Kidney (tissue), 13 donors: ENCODE measurements at regions not wholly inside any gene's neighbourhood (a gene's known extent, or its start where the extent isn't known, plus 50 kb on each side); places are given as distances from the start of the nearest gene placed in this dataset.

Source experiments
- DNase-seq, 5 donors: peaks; one replicate each; pipeline ENCODE4 v3.0.0-alpha.2; 2013 to 2020
- FAIRE-seq: peaks from 2 replicates; lab custom pipeline; 2012; peaks lifted over from hg19 to GRCh38; lab: Jason Lieb, UNC
- H3K27ac ChIP-seq, 2 donors: one replicate each; pipeline ENCODE4 v1.7.0; 2013; ENCODE audit warnings: low read depth in 2 of 2, low read length in 2 of 2, inconsistent platforms in 1 of 2
- H3K27me3 ChIP-seq: one replicate; pipeline ENCODE4 v1.7.1; 2013; ENCODE audit warnings: low read length, inconsistent platforms; ENCODE audit not compliant: control insufficient read depth, insufficient read depth
- H3K36me3 ChIP-seq, 3 donors: one replicate each; pipeline versions ENCODE4 v1.7.0 to v1.7.1; 2013; ENCODE audit warnings: low read length in 3 of 3, control low read depth in 1 of 3, inconsistent platforms in 1 of 3; ENCODE audit not compliant: insufficient read depth in 3 of 3, control insufficient read depth in 2 of 3
- H3K4me1 ChIP-seq, 3 donors: one replicate each; pipeline versions ENCODE4 v1.7.0 to v1.7.1; 2013; ENCODE audit warnings: low read length in 3 of 3, inconsistent platforms in 1 of 3, low read depth in 1 of 3; ENCODE audit not compliant: control insufficient read depth in 2 of 3, insufficient read depth in 2 of 3
- H3K4me3 ChIP-seq, 3 donors: one replicate each; pipeline versions ENCODE4 v1.7.0 to v1.8.1; 2013; ENCODE audit warnings: low read length in 3 of 3, control low read depth in 1 of 3, inconsistent platforms in 1 of 3
- H3K9ac ChIP-seq, 3 donors: one replicate each; pipeline versions ENCODE4 v1.7.0 to v1.7.1; 2013; ENCODE audit warnings: low read length in 3 of 3, control low read depth in 1 of 3, inconsistent platforms in 1 of 3
- H3K9me3 ChIP-seq, 3 donors: one replicate each; pipeline versions ENCODE4 v1.7.0 to v1.7.1; 2013; ENCODE audit warnings: low read length in 3 of 3, control low read depth in 1 of 3, inconsistent platforms in 1 of 3; ENCODE audit not compliant: control insufficient read depth in 2 of 3, insufficient read depth in 1 of 3
- intact Hi-C: fragments of 100-400 bp; cut with DNase I; formaldehyde crosslinking; loops from one replicate; pipeline ENCODE4 v1.11.1; 2022
- TF ChIP-seq, protein P1 (sequence below): IDR thresholded peaks from 3 replicates; pipeline ENCODE4 v1.5.1; 2012; ENCODE audit warnings: mild to moderate bottlenecking, moderate library complexity, borderline replicate concordance; ENCODE audit not compliant: insufficient read depth; ENCODE audit errors: extremely low read depth
- donor health status: control.
- donor health status: control.
- donor health status: control.
- donor health status: control.
- donor health status: control.
- donor health status: DM: yes; HTN: yes; CAD: no.
- donor health status: Normal renal cell carcinoma (clear cell type).

DNA sequence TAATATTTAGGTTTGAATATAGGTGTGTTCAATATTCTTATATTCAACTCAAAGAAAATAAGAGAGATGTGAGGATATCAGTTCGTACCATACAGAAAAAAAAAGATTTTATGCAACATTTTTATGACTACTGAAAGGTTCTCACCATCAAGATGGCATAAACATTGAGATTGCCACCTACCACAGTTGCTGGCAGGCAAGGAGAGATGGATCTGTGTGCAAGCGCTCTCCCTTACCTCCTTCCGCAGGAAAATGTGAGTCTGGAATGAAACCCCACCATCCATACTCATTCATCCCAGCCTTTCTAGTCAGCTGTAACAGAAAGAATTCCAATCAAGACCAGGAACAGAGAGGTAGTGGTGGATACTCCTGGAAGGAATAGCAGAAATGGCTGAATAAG lies 376.9 kb downstream of the PPP3CA start:
- Histone ChIP-seq H3K27me3 (no peaks in the 10 kb centered on the region), H3K36me3 (no peaks in the 10 kb centered on the region), H3K9ac (no peak overlapping the region), H3K27ac (no peak overlapping the region), H3K4me1 (no peaks in the 10 kb centered on the region), H3K4me3 (no peak overlapping the region), H3K9me3 (no peaks in the 10 kb centered on the region)
- FAIRE-seq (no peak), DNase-seq (no peak)
- TF ChIP-seq, protein P1, sequence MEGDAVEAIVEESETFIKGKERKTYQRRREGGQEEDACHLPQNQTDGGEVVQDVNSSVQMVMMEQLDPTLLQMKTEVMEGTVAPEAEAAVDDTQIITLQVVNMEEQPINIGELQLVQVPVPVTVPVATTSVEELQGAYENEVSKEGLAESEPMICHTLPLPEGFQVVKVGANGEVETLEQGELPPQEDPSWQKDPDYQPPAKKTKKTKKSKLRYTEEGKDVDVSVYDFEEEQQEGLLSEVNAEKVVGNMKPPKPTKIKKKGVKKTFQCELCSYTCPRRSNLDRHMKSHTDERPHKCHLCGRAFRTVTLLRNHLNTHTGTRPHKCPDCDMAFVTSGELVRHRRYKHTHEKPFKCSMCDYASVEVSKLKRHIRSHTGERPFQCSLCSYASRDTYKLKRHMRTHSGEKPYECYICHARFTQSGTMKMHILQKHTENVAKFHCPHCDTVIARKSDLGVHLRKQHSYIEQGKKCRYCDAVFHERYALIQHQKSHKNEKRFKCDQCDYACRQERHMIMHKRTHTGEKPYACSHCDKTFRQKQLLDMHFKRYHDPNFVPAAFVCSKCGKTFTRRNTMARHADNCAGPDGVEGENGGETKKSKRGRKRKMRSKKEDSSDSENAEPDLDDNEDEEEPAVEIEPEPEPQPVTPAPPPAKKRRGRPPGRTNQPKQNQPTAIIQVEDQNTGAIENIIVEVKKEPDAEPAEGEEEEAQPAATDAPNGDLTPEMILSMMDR = no peak
- intact Hi-C loops = no loop called here

DNA sequence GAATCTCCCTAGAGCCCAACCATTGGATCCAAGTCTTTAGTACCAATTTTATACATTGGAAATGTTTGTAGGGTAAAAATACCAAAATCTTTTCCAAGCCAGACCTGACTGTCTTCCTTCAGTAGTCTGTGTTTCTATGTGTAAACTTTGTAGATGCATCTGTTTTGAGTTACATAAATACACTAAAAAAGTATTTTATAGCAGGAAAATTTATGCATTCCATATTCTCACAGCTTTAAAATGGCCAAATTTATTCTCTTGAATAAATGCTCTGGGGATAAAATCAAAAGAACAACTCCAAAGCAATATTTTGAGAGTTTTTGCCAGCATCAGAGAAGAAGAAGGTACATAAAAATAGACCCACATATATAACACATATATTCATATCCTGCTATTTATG lies 377.4 kb downstream of the PPP3CA start:
- DNase-seq = no peak
- Histone ChIP-seq H3K27me3 (no peaks in the 10 kb centered on the region), H3K27ac (no peak overlapping the region), H3K9ac (no peak overlapping the region), H3K4me1 (no peaks in the 10 kb centered on the region), H3K4me3 (no peak overlapping the region), H3K9me3 (no peaks in the 10 kb centered on the region), H3K36me3 (no peaks in the 10 kb centered on the region)
- TF ChIP-seq, protein P1 = no peak
- intact Hi-C loops = no loop called here
- FAIRE-seq = no peak

DNA sequence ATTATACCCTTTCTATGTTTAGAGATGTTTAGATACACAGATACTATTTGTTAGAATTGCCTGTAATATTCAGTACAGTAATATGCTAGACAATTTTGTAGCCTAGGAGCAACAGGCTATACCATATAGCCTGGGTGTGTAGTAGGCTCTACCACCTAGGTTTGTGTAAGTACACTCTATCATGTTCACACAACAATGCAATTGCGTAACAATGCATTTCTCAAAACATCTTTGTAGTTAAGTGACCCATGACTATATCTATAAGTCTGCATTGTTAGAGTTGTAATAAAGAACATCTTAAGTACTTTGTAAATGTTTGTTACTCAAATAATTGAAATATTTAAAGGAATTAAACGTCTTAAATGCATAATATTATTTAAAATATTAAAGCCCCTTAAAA lies 379.3 kb downstream of the PPP3CA start:
- Histone ChIP-seq H3K27ac (no peak overlapping the region), H3K9ac (no peak overlapping the region), H3K9me3 (no peaks in the 10 kb centered on the region), H3K4me1 (no peaks in the 10 kb centered on the region), H3K4me3 (no peak overlapping the region), H3K27me3 (no peaks in the 10 kb centered on the region), H3K36me3 (no peaks in the 10 kb centered on the region)
- intact Hi-C loops = no loop called here
- DNase-seq = no peak
- TF ChIP-seq, protein P1 = no peak
- FAIRE-seq = no peak

DNA sequence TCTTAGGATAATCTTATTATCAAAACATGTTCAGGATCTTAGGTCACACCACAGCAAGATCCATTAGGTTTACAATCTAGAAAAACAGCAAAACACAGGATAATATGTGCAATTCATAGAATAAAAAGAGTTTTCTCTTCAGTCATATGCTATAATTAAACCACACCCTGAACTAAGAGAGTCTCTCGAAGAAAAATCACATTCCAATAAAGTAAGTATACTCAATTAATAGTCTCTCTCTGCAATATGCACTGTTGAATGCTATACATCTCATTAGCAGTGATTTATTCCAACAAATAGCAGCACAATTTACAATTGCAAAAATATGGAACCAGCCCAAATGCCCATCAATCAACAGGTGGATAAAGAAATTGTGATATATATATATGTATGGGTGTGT lies 383.7 kb downstream of the PPP3CA start:
- Histone ChIP-seq H3K27me3 (no peaks in the 10 kb centered on the region), H3K36me3 (no peaks in the 10 kb centered on the region), H3K9ac (no peak overlapping the region), H3K9me3 (no peaks in the 10 kb centered on the region), H3K27ac (no peak overlapping the region), H3K4me3 (no peak overlapping the region), H3K4me1 (no peaks in the 10 kb centered on the region)
- no peak for FAIRE-seq
- intact Hi-C loops = no loop called here
- TF ChIP-seq, protein P1 = no peak
- DNase-seq = no peak
